B cell (primary cell): ENCODE measurements at regions not wholly inside any gene's neighbourhood (a gene's known extent, or its start where the extent isn't known, plus 50 kb on each side); places are given as distances from the start of the nearest gene placed in this dataset.

ENCODE experiments used
- ATAC-seq: fragments of 200-7000 bp; cut with Tn5 transposase; one replicate; pipeline ENCODE4 v1.10.0; 2021; ENCODE audit warnings: low read depth, mild to moderate bottlenecking, moderate number of reproducible peaks, moderate library complexity
- CTCF ChIA-PET: fragments of 350-600 bp; sonication (Branson Sonifier 250); formaldehyde crosslinking; loops from one replicate; lab custom pipeline; 2021; ENCODE audit warnings: antibody characterized with exemption, inconsistent platforms; lab: Charles Lee
- POLR2A ChIA-PET: fragments of 350-600 bp; sonication (Branson Sonifier 250); formaldehyde crosslinking; loops from one replicate; lab custom pipeline; 2021; ENCODE audit warnings: antibody characterized with exemption; lab: Charles Lee
- DNase-seq: peaks from one replicate; pipeline ENCODE4 v3.0.0; 2013
- H2AFZ ChIP-seq: 2 replicates; pipeline ENCODE4 v1.6.1; 2012; ENCODE audit warnings: mild to moderate bottlenecking, low read depth, low read length; ENCODE audit not compliant: insufficient read depth, poor library complexity, severe bottlenecking
- H3K27ac ChIP-seq, 2 donors: 1 replicate in 1 of 2; 2 replicates in 1 of 2; pipeline ENCODE4 v1.5.1; 2012 to 2013; ENCODE audit warnings: low read length in 2 of 2, mild to moderate bottlenecking in 2 of 2, moderate library complexity in 1 of 2
- H3K27me3 ChIP-seq, 4 experiments: fragments of 200-600 bp in 1 of 4; sonication (generic) in 1 of 4; replicated peaks in 1 of 4; 1 replicate in 2 of 4; 2 replicates in 2 of 4; pipeline versions ENCODE4 v1.6.1 to v1.7.0; 2013 to 2016; ENCODE audit warnings: low read length in 3 of 4, mild to moderate bottlenecking in 2 of 4, mixed read lengths in 1 of 4, moderate library complexity in 1 of 4; ENCODE audit not compliant: insufficient read depth in 4 of 4, control insufficient read depth in 3 of 4; ENCODE audit errors: control extremely low read depth in 1 of 4
- H3K36me3 ChIP-seq, 2 experiments: replicated peaks in 1 of 2; 1 replicate in 1 of 2; 2 replicates in 1 of 2; pipeline versions ENCODE4 v1.6.1 to v1.7.1; 2013; ENCODE audit warnings: low read length in 1 of 2; ENCODE audit not compliant: insufficient read depth in 2 of 2, control insufficient read depth in 1 of 2; ENCODE audit errors: control extremely low read depth in 1 of 2, extremely low read depth in 1 of 2
- H3K4me1 ChIP-seq, 2 donors: fragments of 200-600 bp in 1 of 2; sonication (generic) in 1 of 2; 1 replicate in 1 of 2; 2 replicates in 1 of 2; pipeline versions ENCODE4 v1.5.1 to v1.6.1; 2013 to 2017; ENCODE audit warnings: low read length in 2 of 2; ENCODE audit not compliant: control insufficient read depth in 2 of 2, insufficient read depth in 2 of 2
- H3K4me2 ChIP-seq: replicated peaks from 2 replicates; pipeline ENCODE3; 2012; ENCODE audit warnings: mild to moderate bottlenecking, low read depth, low read length; ENCODE audit not compliant: poor library complexity, severe bottlenecking
- H3K4me3 ChIP-seq, 5 experiments: fragments of 200-600 bp in 1 of 5; sonication (generic) in 1 of 5; 1 replicate in 3 of 5; 2 replicates in 2 of 5; pipeline versions ENCODE4 v1.5.1 to v1.7.0; 2011 to 2016; ENCODE audit warnings: low read length in 4 of 5, mild to moderate bottlenecking in 4 of 5, low read depth in 2 of 5, control low read depth in 1 of 5, moderate library complexity in 1 of 5; ENCODE audit not compliant: insufficient read depth in 1 of 5; ENCODE audit errors: control extremely low read depth in 1 of 5, extremely low read depth in 1 of 5
- H3K79me2 ChIP-seq: fragments of 200-600 bp; sonication (generic); one replicate; pipeline ENCODE4 v1.6.0; 2016; ENCODE audit warnings: low read length; ENCODE audit not compliant: control insufficient read depth, insufficient read depth
- H3K9ac ChIP-seq: fragments of 200-600 bp; sonication (generic); 2 replicates; pipeline ENCODE4 v1.6.1; 2017; ENCODE audit warnings: mild to moderate bottlenecking, low read length, moderate library complexity
- H3K9me3 ChIP-seq, 3 donors: one replicate each; pipeline versions ENCODE4 v1.6.1 to v1.7.1; 2013; ENCODE audit warnings: low read length in 2 of 3; ENCODE audit not compliant: control insufficient read depth in 2 of 3, insufficient read depth in 1 of 3; ENCODE audit errors: control extremely low read depth in 1 of 3
- H4K20me1 ChIP-seq: 2 replicates; pipeline ENCODE4 v1.6.0; 2012; ENCODE audit warnings: mild to moderate bottlenecking, low read length; ENCODE audit not compliant: insufficient read depth, control insufficient read depth, poor library complexity, severe bottlenecking
- H3K27ac Mint-ChIP-seq: one replicate; pipeline ENCODE4 v1.8.0; 2021; ENCODE audit warnings: mixed read lengths
- H3K27me3 Mint-ChIP-seq: one replicate; pipeline ENCODE4 v1.8.0; 2021; ENCODE audit warnings: mixed read lengths
- H3K4me1 Mint-ChIP-seq: one replicate; pipeline ENCODE4 v1.8.0; 2021; ENCODE audit warnings: mixed read lengths
- H3K4me3 Mint-ChIP-seq: one replicate; pipeline ENCODE4 v1.8.0; 2021; ENCODE audit warnings: mixed read lengths
- H3K9me3 Mint-ChIP-seq: one replicate; pipeline ENCODE4 v1.8.0; 2022; ENCODE audit warnings: mixed read lengths; ENCODE audit not compliant: insufficient read depth
- EZH2 ChIP-seq: IDR thresholded peaks from 2 replicates; pipeline ENCODE4 v1.6.1; 2012; ENCODE audit warnings: borderline replicate concordance, low read depth, mild to moderate bottlenecking, moderate library complexity, low read length; ENCODE audit not compliant: insufficient read depth, poor library complexity, severe bottlenecking
- WGBS: methylation state at CpG from one replicate; pipeline ENCODE4 v1.1.5; 2013; ENCODE audit warnings: missing lambda C conversion rate; ENCODE audit not compliant: insufficient coverage; 5-methylcytosine and 5-hydroxymethylcytosine counted together
- intact Hi-C: fragments of 100-400 bp; cut with micrococcal nuclease; formaldehyde crosslinking; loops from one replicate; pipeline ENCODE4 v1.10.0; 2022
- TF ChIP-seq, protein P1 (sequence below): fragments of 200-600 bp; IDR thresholded peaks from one replicate; pipeline ENCODE4 v1.8.0; 2022; ENCODE audit warnings: antibody characterized with exemption, mild to moderate bottlenecking

DNA sequence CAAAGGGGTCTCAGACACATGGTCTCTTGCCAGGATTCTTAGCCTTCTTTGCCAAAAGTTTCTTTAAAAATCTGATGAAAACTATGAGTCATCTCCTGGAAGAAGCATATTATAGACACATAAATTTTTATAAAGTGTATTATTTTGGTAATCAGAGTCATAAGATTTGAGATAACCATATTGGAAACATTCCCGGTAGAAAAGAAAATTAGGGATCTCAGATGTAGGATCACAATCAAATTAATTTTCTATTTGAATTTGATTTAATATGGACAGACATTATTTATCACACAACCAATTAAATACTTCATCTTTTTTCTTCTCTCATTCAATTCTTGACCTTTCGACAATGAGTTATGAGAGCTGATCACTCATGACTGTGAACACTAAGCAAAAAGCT lies 347.7 kb upstream of the CDH8 start:
- Mint-ChIP-seq H3K4me1 (no peaks in the 10 kb centered on the region), H3K4me3 (no peak overlapping the region), H3K27ac (no peak overlapping the region), H3K9me3 (peaks cover 6% of the 10 kb centered on the region), H3K27me3 (no peaks in the 10 kb centered on the region)
- no peaks in the 10 kb centered on the region for H3K79me2 ChIP-seq
- DNase-seq (no peak), ATAC-seq (no peak)
- TF ChIP-seq, protein P1, sequence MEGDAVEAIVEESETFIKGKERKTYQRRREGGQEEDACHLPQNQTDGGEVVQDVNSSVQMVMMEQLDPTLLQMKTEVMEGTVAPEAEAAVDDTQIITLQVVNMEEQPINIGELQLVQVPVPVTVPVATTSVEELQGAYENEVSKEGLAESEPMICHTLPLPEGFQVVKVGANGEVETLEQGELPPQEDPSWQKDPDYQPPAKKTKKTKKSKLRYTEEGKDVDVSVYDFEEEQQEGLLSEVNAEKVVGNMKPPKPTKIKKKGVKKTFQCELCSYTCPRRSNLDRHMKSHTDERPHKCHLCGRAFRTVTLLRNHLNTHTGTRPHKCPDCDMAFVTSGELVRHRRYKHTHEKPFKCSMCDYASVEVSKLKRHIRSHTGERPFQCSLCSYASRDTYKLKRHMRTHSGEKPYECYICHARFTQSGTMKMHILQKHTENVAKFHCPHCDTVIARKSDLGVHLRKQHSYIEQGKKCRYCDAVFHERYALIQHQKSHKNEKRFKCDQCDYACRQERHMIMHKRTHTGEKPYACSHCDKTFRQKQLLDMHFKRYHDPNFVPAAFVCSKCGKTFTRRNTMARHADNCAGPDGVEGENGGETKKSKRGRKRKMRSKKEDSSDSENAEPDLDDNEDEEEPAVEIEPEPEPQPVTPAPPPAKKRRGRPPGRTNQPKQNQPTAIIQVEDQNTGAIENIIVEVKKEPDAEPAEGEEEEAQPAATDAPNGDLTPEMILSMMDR = no peak
- no peak overlapping the region for H3K9ac ChIP-seq
- H3K4me1 ChIP-seq = no peaks in the 10 kb centered on the region
- H4K20me1 ChIP-seq = no peaks in the 10 kb centered on the region
- no peak overlapping the region for H3K27ac ChIP-seq
- no peak overlapping the region for H3K4me3 ChIP-seq
- ChIA-PET POLR2A (no interaction called here), CTCF (no interaction called here)
- H3K4me2 ChIP-seq = no peak overlapping the region
- intact Hi-C loops = no loop called here
- H2AFZ ChIP-seq = no peak overlapping the region
- H3K27me3 ChIP-seq = no peaks in the 10 kb centered on the region
- WGBS = no CpG with 5 or more reads among the region's 2 CpGs
- H3K36me3 ChIP-seq = no peaks in the 10 kb centered on the region
- peaks cover 0 to 2% (median 0%) of the 10 kb centered on the region in 3 donors for H3K9me3 ChIP-seq

DNA sequence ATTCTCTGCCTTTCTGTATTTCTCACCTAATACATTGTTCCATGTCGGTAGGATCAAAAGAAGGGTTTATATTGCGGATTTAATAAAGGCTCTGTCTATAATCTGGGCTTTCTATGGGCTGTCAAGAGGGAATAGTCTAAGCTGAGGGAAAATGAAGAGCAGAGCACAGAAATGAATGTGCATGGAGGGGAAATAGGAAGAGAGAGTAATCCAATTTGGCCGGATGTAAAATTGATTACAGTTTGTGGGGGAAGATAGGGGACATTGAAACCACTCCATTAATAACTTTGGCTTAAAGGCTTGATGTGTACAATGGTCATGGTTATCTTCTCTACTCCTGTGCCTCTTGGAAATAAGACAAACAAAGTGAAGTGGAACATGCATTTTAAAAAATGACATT lies 334.2 kb upstream of the CDH8 start:
- Mint-ChIP-seq H3K9me3 (peaks cover 3% of the 10 kb centered on the region), H3K27ac (no peak overlapping the region), H3K4me1 (no peaks in the 10 kb centered on the region), H3K4me3 (no peak overlapping the region), H3K27me3 (no peaks in the 10 kb centered on the region)
- no peak for TF ChIP-seq EZH2
- TF ChIP-seq, protein P1 = no peak
- intact Hi-C loops = no loop called here
- Histone ChIP-seq H3K27me3 (no peaks in the 10 kb centered on the region), H3K4me1 (no peaks in the 10 kb centered on the region), H3K4me3 (no peak overlapping the region), H3K79me2 (no peaks in the 10 kb centered on the region), H3K36me3 (no peaks in the 10 kb centered on the region), H4K20me1 (no peaks in the 10 kb centered on the region), H2AFZ (no peak overlapping the region), H3K4me2 (no peak overlapping the region), H3K9ac (no peak overlapping the region), H3K9me3 (no peaks in the 10 kb centered on the region), H3K27ac (no peak overlapping the region)
- no peak for DNase-seq
- ChIA-PET POLR2A (no interaction called here), CTCF (no interaction called here)
- no peak for ATAC-seq
- WGBS = no CpG with 5 or more reads among the region's 3 CpGs
